HEK293 (cell line): ENCODE measurements at regions not wholly inside any gene's neighbourhood (a gene's known extent, or its start where the extent isn't known, plus 50 kb on each side); places are given as distances from the start of the nearest gene placed in this dataset.

Source experiments
- CTCF ChIA-PET: fragments of 350-600 bp; formaldehyde crosslinking; extraction: SDS; loops from one replicate; lab custom pipeline; 2021; ENCODE audit warnings: antibody characterized with exemption; lab: Yijun Ruan, JAX
- POLR2A ChIA-PET: fragments of 300-600 bp; formaldehyde crosslinking; extraction: SDS; loops from one replicate; lab custom pipeline; 2020; ENCODE audit warnings: antibody characterized with exemption, inconsistent platforms; lab: Yijun Ruan, JAX
- H3K27ac ChIP-seq: fragments of 200-500 bp; sonication (Bioruptor generic); 2 replicates; pipeline ENCODE4 v1.5.1; 2014; ENCODE audit warnings: low read depth, low read length, control low read depth, inconsistent platforms; ENCODE audit errors: extremely low read depth
- H3K36me3 ChIP-seq, 2 experiments: fragments of 200-500 bp in 1 of 2; sonication (Bioruptor generic) in 1 of 2; 1 replicate in 1 of 2; 2 replicates in 1 of 2; pipeline ENCODE4 v1.5.1; 2014 to 2017; ENCODE audit warnings: inconsistent platforms in 2 of 2, low read length in 2 of 2; ENCODE audit not compliant: control insufficient read depth in 2 of 2, insufficient read depth in 1 of 2
- H3K4me1 ChIP-seq: fragments of 200-500 bp; sonication (Bioruptor generic); 2 replicates; pipeline ENCODE4 v1.5.1; 2014; ENCODE audit warnings: mild to moderate bottlenecking, low read length, inconsistent platforms; ENCODE audit not compliant: control insufficient read depth, insufficient read depth
- H3K4me3 ChIP-seq: 2 replicates; pipeline ENCODE4 v1.5.1; 2011; ENCODE audit warnings: low read depth, mild to moderate bottlenecking, control low read depth, low read length, moderate library complexity
- H3K9me3 ChIP-seq: fragments of 200-500 bp; sonication (Bioruptor generic); 2 replicates; pipeline ENCODE4 v1.5.1; 2014; ENCODE audit warnings: low read depth, low read length, inconsistent platforms; ENCODE audit not compliant: control insufficient read depth, insufficient read depth
- AEBP2 ChIP-seq: fragments of 450-650 bp; formaldehyde crosslinking; IDR thresholded peaks from 2 replicates; pipeline ENCODE4 v1.5.1; 2016; ENCODE audit warnings: missing biosample characterization, missing genetic modification characterization, borderline replicate concordance
- HOXD13 ChIP-seq: sonication (generic); formaldehyde crosslinking; IDR thresholded peaks from 2 replicates; pipeline ENCODE4 v1.8.0; 2022; ENCODE audit warnings: missing genetic modification reagents, borderline replicate concordance
- KLF9 ChIP-seq: fragments of 450-650 bp; formaldehyde crosslinking; IDR thresholded peaks from 2 replicates; pipeline ENCODE4 v1.5.1; 2016; ENCODE audit warnings: missing biosample characterization, missing genetic modification characterization, low read depth
- ZBTB17 ChIP-seq: fragments of 450-650 bp; formaldehyde crosslinking; IDR thresholded peaks from 2 replicates; pipeline ENCODE4 v1.5.1; 2016; ENCODE audit warnings: missing biosample characterization, missing genetic modification characterization
- ZBTB6 ChIP-seq: fragments of 450-650 bp; formaldehyde crosslinking; IDR thresholded peaks from 2 replicates; pipeline ENCODE4 v1.5.1; 2017; ENCODE audit warnings: missing biosample characterization, missing genetic modification characterization
- ZBTB7A ChIP-seq: fragments of 450-650 bp; formaldehyde crosslinking; IDR thresholded peaks from 2 replicates; pipeline ENCODE4 v1.5.1; 2016; ENCODE audit warnings: low read depth, missing biosample characterization, missing genetic modification characterization
- ZFP69B ChIP-seq: fragments of 450-650 bp; formaldehyde crosslinking; IDR thresholded peaks from 2 replicates; pipeline ENCODE4 v1.5.1; 2016; ENCODE audit warnings: missing biosample characterization, missing genetic modification characterization
- ZNF157 ChIP-seq: fragments of 450-650 bp; formaldehyde crosslinking; IDR thresholded peaks from 2 replicates; pipeline ENCODE4 v1.5.1; 2016; ENCODE audit warnings: missing biosample characterization, missing genetic modification characterization
- ZNF184 ChIP-seq: fragments of 450-650 bp; IDR thresholded peaks from 2 replicates; pipeline ENCODE4 v1.5.1; 2018; ENCODE audit warnings: missing biosample characterization, mild to moderate bottlenecking, missing genetic modification characterization
- ZNF19 ChIP-seq: fragments of 450-650 bp; formaldehyde crosslinking; IDR thresholded peaks from 2 replicates; pipeline ENCODE4; 2016; ENCODE audit warnings: missing biosample characterization, missing genetic modification characterization, low read depth
- ZNF302 ChIP-seq: fragments of 450-650 bp; formaldehyde crosslinking; IDR thresholded peaks from 2 replicates; pipeline ENCODE4 v1.5.1; 2016; ENCODE audit warnings: missing biosample characterization, missing genetic modification characterization, low read depth
- ZNF404 ChIP-seq: fragments of 450-650 bp; formaldehyde crosslinking; IDR thresholded peaks from 2 replicates; pipeline ENCODE4 v1.5.1; 2017; ENCODE audit warnings: missing biosample characterization, missing genetic modification characterization
- ZNF510 ChIP-seq: fragments of 450-650 bp; formaldehyde crosslinking; IDR thresholded peaks from 2 replicates; pipeline ENCODE4 v1.5.1; 2018; ENCODE audit warnings: mild to moderate bottlenecking, missing genetic modification characterization, missing biosample characterization; ENCODE audit not compliant: insufficient replicate concordance
- ZNF548 ChIP-seq: fragments of 450-650 bp; formaldehyde crosslinking; IDR thresholded peaks from 2 replicates; pipeline ENCODE4 v1.5.1; 2016; ENCODE audit warnings: missing biosample characterization, missing genetic modification characterization
- ZNF596 ChIP-seq: fragments of 450-650 bp; IDR thresholded peaks from 2 replicates; pipeline ENCODE4 v1.5.0; 2018; ENCODE audit warnings: missing biosample characterization, mild to moderate bottlenecking, missing genetic modification characterization, moderate library complexity
- ZNF660 ChIP-seq: fragments of 450-650 bp; IDR thresholded peaks from 2 replicates; pipeline ENCODE4 v1.5.1; 2018; ENCODE audit warnings: missing biosample characterization, mild to moderate bottlenecking, missing genetic modification characterization
- ZNF692 ChIP-seq: fragments of 450-650 bp; formaldehyde crosslinking; IDR thresholded peaks from 2 replicates; pipeline ENCODE4 v1.5.1; 2016; ENCODE audit warnings: missing biosample characterization, missing genetic modification characterization
- ZNF76 ChIP-seq: fragments of 450-650 bp; formaldehyde crosslinking; IDR thresholded peaks from 2 replicates; pipeline ENCODE4; 2016; ENCODE audit warnings: low read depth, missing biosample characterization, missing genetic modification characterization, borderline replicate concordance
- ZSCAN5A ChIP-seq: fragments of 450-650 bp; formaldehyde crosslinking; IDR thresholded peaks from 2 replicates; pipeline ENCODE4 v1.5.1; 2016; ENCODE audit warnings: missing biosample characterization, missing genetic modification characterization
- TF ChIP-seq, protein P1 (sequence below): fragments of 450-650 bp; formaldehyde crosslinking; IDR thresholded peaks from 2 replicates; pipeline ENCODE4 v1.5.1; 2017; ENCODE audit warnings: missing biosample characterization, missing genetic modification characterization
- TF ChIP-seq, protein P2 (sequence below): fragments of 450-650 bp; formaldehyde crosslinking; optimal IDR thresholded peaks from 2 replicates; pipeline ENCODE3; 2016; ENCODE audit warnings: missing biosample characterization, mild to moderate bottlenecking, missing genetic modification characterization

DNA sequence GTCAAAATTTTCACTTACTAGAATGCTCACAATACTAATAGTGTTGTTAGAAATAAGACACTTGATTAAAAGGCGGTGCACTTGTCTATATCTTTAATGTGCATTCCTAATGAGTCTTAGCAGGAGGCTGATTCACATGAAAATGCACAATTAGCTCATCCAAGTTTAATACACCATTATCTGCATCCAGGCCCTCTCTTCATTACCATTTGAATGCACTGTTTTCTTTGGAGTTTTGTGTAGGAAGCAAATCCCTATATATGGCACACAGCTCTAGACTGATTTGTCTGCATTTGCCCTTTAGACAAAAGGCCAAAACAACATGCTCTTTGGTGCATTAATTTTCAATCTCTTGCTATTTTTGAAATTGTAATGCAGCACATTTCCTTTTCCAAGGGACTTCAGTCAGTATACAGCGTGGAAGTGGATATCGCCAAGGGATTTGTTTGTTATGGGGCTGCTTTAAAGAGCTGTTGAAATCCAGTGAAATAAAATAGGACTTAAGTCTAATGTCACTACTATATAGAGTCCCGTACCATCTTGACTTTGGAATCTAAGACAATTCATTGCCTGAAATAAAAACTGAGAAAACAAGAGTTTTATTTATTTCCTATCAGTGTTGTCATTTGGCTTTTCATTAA is 257.6 kb upstream of the CPHXL start:
- no peaks in the 10 kb centered on the region for H3K4me1 ChIP-seq
- POLR2A ChIA-PET = no interaction called here
- no peak for TF ChIP-seq ZBTB6 (tag by site-specific recombination)
- no peak for TF ChIP-seq ZFP69B (tag by site-specific recombination)
- no peak for TF ChIP-seq ZNF184
- TF ChIP-seq, all 188 proteins: peak for 0
- no peak overlapping the region for H3K4me3 ChIP-seq
- no peaks in the 10 kb centered on the region for H3K9me3 ChIP-seq
- H3K27ac ChIP-seq = no peak overlapping the region
- no peaks in the 10 kb centered on the region for H3K36me3 ChIP-seq
- CTCF ChIA-PET = no interaction called here

GRCh38 chr16:75987323-75987722 is 261.0 kb upstream of the CPHXL start:
- CTCF ChIA-PET = no interaction called here
- Histone ChIP-seq H3K9me3 (no peaks in the 10 kb centered on the region), H3K4me1 (no peaks in the 10 kb centered on the region), H3K36me3 (no peaks in the 10 kb centered on the region), H3K27ac (no peak overlapping the region), H3K4me3 (no peak overlapping the region)
- POLR2A ChIA-PET = no interaction called here
- no peak for TF ChIP-seq ZNF76 (tag by site-specific recombination)
- no peak for TF ChIP-seq ZBTB17 (tag by site-specific recombination)
- no peak for TF ChIP-seq ZNF660 (tag by site-specific recombination)

GRCh38 chr16:75996491-75996890 is 270.2 kb upstream of the CPHXL start:
- POLR2A ChIA-PET = no interaction called here
- Histone ChIP-seq H3K4me1 (no peaks in the 10 kb centered on the region), H3K36me3 (no peaks in the 10 kb centered on the region), H3K27ac (no peak overlapping the region), H3K9me3 (no peaks in the 10 kb centered on the region), H3K4me3 (no peak overlapping the region)
- TF ChIP-seq ZNF692 (tag by site-specific recombination) (no peak), ZNF548 (no peak), ZBTB7A (tag by site-specific recombination) (no peak), ZNF596 (no peak), ZNF157 (tag by site-specific recombination) (no peak), AEBP2 (tag by site-specific recombination) (no peak)
- TF ChIP-seq, protein P1, sequence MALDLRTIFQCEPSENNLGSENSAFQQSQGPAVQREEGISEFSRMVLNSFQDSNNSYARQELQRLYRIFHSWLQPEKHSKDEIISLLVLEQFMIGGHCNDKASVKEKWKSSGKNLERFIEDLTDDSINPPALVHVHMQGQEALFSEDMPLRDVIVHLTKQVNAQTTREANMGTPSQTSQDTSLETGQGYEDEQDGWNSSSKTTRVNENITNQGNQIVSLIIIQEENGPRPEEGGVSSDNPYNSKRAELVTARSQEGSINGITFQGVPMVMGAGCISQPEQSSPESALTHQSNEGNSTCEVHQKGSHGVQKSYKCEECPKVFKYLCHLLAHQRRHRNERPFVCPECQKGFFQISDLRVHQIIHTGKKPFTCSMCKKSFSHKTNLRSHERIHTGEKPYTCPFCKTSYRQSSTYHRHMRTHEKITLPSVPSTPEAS (tag by site-specific recombination) = no peak
- CTCF ChIA-PET = no interaction called here

DNA sequence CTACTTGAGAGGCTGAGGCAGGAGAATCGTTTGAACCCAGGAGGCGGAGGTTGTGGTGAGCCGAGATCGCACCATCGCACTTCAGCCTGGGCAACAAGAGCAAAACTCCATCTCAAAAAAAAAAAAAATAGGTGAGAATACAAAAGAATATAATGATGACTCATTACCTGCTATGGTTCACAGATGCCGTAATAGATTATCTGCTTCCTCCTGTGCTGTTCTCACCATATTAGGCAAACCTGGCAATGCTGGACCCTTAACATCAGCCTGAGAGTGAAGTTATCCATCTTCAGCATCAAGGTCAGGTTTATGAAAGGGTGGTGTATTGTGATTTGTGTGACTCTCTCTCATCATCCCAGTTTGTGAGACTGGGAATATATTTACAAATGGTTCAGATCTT is 271.3 kb upstream of the CPHXL start:
- Histone ChIP-seq H3K9me3 (no peaks in the 10 kb centered on the region), H3K4me3 (no peak overlapping the region), H3K27ac (no peak overlapping the region), H3K36me3 (no peaks in the 10 kb centered on the region), H3K4me1 (no peaks in the 10 kb centered on the region)
- CTCF ChIA-PET = no interaction called here
- POLR2A ChIA-PET = no interaction called here
- no peak for TF ChIP-seq ZSCAN5A
- TF ChIP-seq ZNF510 (tag by site-specific recombination) = no peak
- no peak for TF ChIP-seq ZNF404 (tag by site-specific recombination)
- no peak for TF ChIP-seq ZBTB17 (tag by site-specific recombination)
- TF ChIP-seq KLF9 (tag by site-specific recombination) = no peak
- TF ChIP-seq ZNF19 (tag by site-specific recombination) = no peak
- TF ChIP-seq, protein P2, sequence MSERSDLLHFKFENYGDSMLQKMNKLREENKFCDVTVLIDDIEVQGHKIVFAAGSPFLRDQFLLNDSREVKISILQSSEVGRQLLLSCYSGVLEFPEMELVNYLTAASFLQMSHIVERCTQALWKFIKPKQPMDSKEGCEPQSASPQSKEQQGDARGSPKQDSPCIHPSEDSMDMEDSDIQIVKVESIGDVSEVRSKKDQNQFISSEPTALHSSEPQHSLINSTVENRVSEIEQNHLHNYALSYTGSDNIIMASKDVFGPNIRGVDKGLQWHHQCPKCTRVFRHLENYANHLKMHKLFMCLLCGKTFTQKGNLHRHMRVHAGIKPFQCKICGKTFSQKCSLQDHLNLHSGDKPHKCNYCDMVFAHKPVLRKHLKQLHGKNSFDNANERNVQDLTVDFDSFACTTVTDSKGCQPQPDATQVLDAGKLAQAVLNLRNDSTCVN (tag by site-specific recombination) = no peak
- no peak for TF ChIP-seq ZNF302
- no peak for TF ChIP-seq HOXD13 (CRISPR knock-in tag)
